ENCODE measurements at regions not wholly inside any gene's neighbourhood (a gene's known extent, or its start where the extent isn't known, plus 50 kb on each side); places are given as distances from the start of the nearest gene placed in this dataset.

DNA sequence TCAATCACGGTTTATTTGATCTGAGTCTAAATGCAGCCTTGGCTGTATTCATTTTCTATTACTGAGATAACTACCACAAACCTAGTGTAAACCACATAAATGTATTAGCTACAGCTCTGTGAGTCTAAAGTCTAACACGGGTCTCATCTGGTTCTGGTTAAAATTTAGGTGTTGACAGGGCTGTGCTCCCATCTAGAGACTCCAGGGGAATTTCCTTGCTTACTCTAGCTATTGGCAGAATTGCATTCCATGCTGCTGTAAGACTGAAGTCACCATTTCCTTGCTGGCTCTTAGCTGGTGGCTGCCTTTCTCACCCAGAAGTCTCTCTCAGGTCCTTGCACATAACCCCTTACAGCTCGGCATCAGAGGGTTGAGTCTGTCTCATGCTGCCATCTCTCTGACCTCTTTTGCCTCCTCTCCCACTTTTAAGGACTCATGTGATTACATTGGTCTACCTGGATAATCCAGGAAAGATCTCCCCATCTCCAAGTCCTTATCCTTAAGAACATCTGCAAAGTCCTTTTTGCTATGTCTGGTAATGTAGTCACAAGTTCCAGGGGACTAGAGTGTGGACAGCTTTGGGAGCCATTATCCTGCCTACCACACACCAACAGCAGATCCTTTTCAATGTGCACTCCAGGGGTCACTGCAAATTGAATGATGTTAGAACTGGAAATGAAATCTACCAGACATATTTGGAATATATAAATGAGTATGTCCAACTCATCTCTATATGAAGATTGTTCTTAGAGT lies 207.0 kb upstream of the AGAP1 start:
- Mint-ChIP-seq H3K4me3 (ENCODE audit: unreplicated experiment) (no peak overlapping the region), H3K9me3 (ENCODE audit: unreplicated experiment) (no peaks in the 10 kb centered on the region), H3K36me3 (ENCODE audit: low read depth, unreplicated experiment) (no peaks in the 10 kb centered on the region), H3K27ac (ENCODE audit: unreplicated experiment) (no peak overlapping the region), H3K4me1 (ENCODE audit: unreplicated experiment) (no peaks in the 10 kb centered on the region), H3K27me3 (ENCODE audit: unreplicated experiment) (no peaks in the 10 kb centered on the region)
- TF ChIP-seq, protein P1, sequence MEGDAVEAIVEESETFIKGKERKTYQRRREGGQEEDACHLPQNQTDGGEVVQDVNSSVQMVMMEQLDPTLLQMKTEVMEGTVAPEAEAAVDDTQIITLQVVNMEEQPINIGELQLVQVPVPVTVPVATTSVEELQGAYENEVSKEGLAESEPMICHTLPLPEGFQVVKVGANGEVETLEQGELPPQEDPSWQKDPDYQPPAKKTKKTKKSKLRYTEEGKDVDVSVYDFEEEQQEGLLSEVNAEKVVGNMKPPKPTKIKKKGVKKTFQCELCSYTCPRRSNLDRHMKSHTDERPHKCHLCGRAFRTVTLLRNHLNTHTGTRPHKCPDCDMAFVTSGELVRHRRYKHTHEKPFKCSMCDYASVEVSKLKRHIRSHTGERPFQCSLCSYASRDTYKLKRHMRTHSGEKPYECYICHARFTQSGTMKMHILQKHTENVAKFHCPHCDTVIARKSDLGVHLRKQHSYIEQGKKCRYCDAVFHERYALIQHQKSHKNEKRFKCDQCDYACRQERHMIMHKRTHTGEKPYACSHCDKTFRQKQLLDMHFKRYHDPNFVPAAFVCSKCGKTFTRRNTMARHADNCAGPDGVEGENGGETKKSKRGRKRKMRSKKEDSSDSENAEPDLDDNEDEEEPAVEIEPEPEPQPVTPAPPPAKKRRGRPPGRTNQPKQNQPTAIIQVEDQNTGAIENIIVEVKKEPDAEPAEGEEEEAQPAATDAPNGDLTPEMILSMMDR (IDR thresholded peaks at IDR 0.05; ENCODE audit: unreplicated experiment), result no peak
- DNase-seq (ENCODE audit: low spot score), result no peak

DNA sequence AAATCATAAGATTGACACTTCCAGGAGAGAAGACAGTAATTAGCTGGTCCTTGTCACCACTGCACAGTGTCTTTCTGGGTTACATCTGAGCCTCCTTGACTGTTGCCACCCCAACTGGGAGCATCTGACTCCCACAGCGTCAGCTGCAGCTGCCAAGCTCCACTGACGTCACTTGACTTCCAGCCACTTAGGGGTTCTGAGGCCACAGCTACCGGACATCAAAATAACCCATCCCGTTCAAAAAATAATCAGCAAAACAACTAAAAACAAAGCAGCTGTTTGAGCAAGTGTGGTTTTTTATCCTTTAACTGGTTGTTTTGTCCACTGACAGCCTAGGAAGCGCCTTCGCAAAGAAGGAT lies 206.5 kb upstream of the AGAP1 start:
- no peak for DNase-seq (ENCODE audit: low spot score)
- no peaks in the 10 kb centered on the region for H3K4me1 Mint-ChIP-seq (ENCODE audit: unreplicated experiment)
- no peaks in the 10 kb centered on the region for H3K36me3 Mint-ChIP-seq (ENCODE audit: low read depth, unreplicated experiment)
- no peak overlapping the region for H3K4me3 Mint-ChIP-seq (ENCODE audit: unreplicated experiment)
- no peaks in the 10 kb centered on the region for H3K9me3 Mint-ChIP-seq (ENCODE audit: unreplicated experiment)
- TF ChIP-seq, protein P1 (IDR thresholded peaks at IDR 0.05; ENCODE audit: unreplicated experiment), result no peak
- no peaks in the 10 kb centered on the region for H3K27me3 Mint-ChIP-seq (ENCODE audit: unreplicated experiment)
- no peak overlapping the region for H3K27ac Mint-ChIP-seq (ENCODE audit: unreplicated experiment)

DNA sequence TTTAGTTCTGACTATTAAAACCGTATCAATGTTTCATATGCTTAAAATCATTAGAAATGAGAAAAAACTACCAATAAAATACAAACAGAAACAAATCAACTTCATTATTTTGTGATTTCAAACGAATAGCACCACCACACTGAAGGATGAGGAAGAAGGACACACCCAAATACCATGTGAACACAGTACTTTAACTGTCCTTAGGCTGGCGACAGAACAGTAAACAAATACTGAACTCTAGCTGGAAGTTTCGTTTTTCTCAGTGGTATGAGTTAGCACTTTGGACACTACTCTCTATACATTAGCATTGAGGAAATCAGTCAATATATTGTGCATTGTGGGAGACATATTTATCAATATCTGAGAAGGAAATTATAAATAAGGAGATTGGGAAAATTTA lies 202.4 kb upstream of the AGAP1 start:
- DNase-seq (ENCODE audit: low spot score), result no peak

DNA sequence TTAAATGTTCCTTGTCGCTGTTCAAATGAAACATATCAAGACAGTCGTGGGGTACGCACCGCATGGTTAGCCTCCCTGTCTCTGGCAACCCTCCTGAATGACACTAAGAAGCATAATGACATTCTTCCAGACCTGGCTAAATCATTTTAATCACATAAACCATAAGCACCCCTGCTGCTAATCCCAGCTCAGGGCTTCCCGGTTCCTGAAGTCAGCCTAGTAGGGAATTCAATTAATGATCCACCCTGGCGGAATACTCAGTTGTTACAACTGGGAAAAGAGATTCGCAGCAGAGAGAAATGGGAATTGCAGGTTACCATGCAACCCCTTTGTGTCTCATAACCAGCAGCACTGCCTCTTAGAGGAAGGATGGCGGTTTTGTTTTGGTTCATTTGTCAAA lies 200.8 kb upstream of the AGAP1 start:
- DNase-seq (ENCODE audit: low spot score), result no peak
- Mint-ChIP-seq H3K27me3 (ENCODE audit: unreplicated experiment) (no peaks in the 10 kb centered on the region), H3K4me1 (ENCODE audit: unreplicated experiment) (no peaks in the 10 kb centered on the region), H3K36me3 (ENCODE audit: low read depth, unreplicated experiment) (peaks cover 4% of the 10 kb centered on the region), H3K9me3 (ENCODE audit: unreplicated experiment) (no peaks in the 10 kb centered on the region), H3K4me3 (ENCODE audit: unreplicated experiment) (no peak overlapping the region), H3K27ac (ENCODE audit: unreplicated experiment) (no peak overlapping the region)
- TF ChIP-seq, protein P1 (IDR thresholded peaks at IDR 0.05; ENCODE audit: unreplicated experiment), result no peak

More for the DNA sequence above, 202.4 kb upstream of the AGAP1 start:
- Mint-ChIP-seq H3K36me3 (ENCODE audit: low read depth, unreplicated experiment) (no peaks in the 10 kb centered on the region), H3K4me1 (ENCODE audit: unreplicated experiment) (no peaks in the 10 kb centered on the region), H3K27ac (ENCODE audit: unreplicated experiment) (no peak overlapping the region), H3K9me3 (ENCODE audit: unreplicated experiment) (no peaks in the 10 kb centered on the region), H3K4me3 (ENCODE audit: unreplicated experiment) (no peak overlapping the region), H3K27me3 (ENCODE audit: unreplicated experiment) (no peaks in the 10 kb centered on the region)
- TF ChIP-seq, protein P1 (IDR thresholded peaks at IDR 0.05; ENCODE audit: unreplicated experiment), result no peak

DNA sequence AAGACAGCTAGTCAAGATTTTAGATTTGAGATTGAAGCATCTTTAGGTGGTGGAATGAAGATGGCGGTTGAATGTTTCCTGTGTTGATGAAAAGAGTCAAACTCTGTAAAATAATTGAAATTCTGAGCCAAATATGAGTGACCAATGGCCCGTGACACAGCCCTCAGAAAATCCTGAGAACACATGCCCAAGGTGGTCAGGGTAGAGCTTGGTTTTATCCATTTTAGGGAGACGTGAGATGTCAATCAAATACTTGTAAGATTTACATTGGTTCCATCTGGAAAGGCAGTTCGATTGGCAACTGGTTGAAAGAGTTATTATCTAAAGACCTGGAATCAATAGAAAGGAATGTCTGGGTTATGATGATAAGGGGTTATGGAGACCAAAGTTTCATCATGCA lies 198.0 kb upstream of the AGAP1 start:
- no peak for DNase-seq (ENCODE audit: low spot score)
- Mint-ChIP-seq H3K4me1 (ENCODE audit: unreplicated experiment) (no peaks in the 10 kb centered on the region), H3K27ac (ENCODE audit: unreplicated experiment) (no peak overlapping the region), H3K36me3 (ENCODE audit: low read depth, unreplicated experiment) (peaks cover 4% of the 10 kb centered on the region), H3K4me3 (ENCODE audit: unreplicated experiment) (no peak overlapping the region), H3K9me3 (ENCODE audit: unreplicated experiment) (no peaks in the 10 kb centered on the region), H3K27me3 (ENCODE audit: unreplicated experiment) (no peaks in the 10 kb centered on the region)
- TF ChIP-seq, protein P1 (IDR thresholded peaks at IDR 0.05; ENCODE audit: unreplicated experiment), result no peak

Data from endothelial cell (in vitro differentiated cells).